ENCODE measurements at regions not wholly inside any gene's neighbourhood (a gene's known extent, or its start where the extent isn't known, plus 50 kb on each side); places are given as distances from the start of the nearest gene placed in this dataset.

DNA sequence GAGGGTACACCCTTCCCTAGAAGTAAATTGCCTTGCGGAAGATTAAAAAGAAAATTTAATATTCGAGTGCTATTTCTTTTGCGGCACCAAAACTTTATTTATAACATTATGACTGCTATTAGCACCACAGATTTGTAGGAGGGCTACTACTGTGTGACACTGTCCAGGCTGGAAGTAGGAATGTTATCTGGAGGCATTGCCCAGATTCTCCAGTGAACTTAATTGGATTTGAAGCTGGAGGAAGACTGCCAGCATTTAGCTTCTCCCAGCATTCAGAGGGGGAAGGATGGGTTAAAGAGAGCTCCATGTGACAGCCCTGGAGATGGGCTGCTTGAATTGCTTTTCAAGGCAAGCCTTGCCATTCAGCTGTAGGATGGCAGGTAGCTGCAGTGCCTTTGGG lies 107.0 kb upstream of the RBM19 start:
- H3K23me2 ChIP-seq (ENCODE audit: insufficient read length, low read depth, low read length, poor library complexity, severe bottlenecking), result no peaks in the 10 kb centered on the region
- H3K18ac ChIP-seq (ENCODE audit: insufficient read length, low read depth, low read length), result no peak overlapping the region
- no peak overlapping the region for H2BK15ac ChIP-seq (ENCODE audit: low read depth, low read length)
- no peaks in the 10 kb centered on the region; the same call in 1 of the 2 replicates for H3K27me3 ChIP-seq (ENCODE audit: insufficient read depth, low read length)
- H4K8ac ChIP-seq (replicated peaks; ENCODE audit: insufficient read length, low read depth, low read length), result no peak overlapping the region
- H3K79me2 ChIP-seq (ENCODE audit: insufficient read depth, low read length), result no peaks in the 10 kb centered on the region
- H3K23ac ChIP-seq (ENCODE audit: insufficient read length, low read depth, low read length), result no peak overlapping the region
- H3K4ac ChIP-seq (ENCODE audit: low read depth, low read length), result no peak overlapping the region
- H2AK5ac ChIP-seq (ENCODE audit: insufficient read length, low read length), result no peak overlapping the region
- H2AFZ ChIP-seq (ENCODE audit: low read length), result no peak overlapping the region
- no peak overlapping the region for H2BK5ac ChIP-seq (ENCODE audit: insufficient read length, low read length)
- no peak overlapping the region for H3T11ph ChIP-seq (ENCODE audit: low read length)
- H3K27me3 Mint-ChIP-seq (ENCODE audit: low read depth), result peaks cover 50% of the 10 kb centered on the region
- peaks cover 32 to 33% of the 10 kb centered on the region in 2 experiments for H3K4me1 Mint-ChIP-seq
- H3K27ac Mint-ChIP-seq, result no peak overlapping the region
- no peak overlapping the region for H3K27ac ChIP-seq (ENCODE audit: insufficient read length, low read depth, low read length)
- TF ChIP-seq, protein P1, sequence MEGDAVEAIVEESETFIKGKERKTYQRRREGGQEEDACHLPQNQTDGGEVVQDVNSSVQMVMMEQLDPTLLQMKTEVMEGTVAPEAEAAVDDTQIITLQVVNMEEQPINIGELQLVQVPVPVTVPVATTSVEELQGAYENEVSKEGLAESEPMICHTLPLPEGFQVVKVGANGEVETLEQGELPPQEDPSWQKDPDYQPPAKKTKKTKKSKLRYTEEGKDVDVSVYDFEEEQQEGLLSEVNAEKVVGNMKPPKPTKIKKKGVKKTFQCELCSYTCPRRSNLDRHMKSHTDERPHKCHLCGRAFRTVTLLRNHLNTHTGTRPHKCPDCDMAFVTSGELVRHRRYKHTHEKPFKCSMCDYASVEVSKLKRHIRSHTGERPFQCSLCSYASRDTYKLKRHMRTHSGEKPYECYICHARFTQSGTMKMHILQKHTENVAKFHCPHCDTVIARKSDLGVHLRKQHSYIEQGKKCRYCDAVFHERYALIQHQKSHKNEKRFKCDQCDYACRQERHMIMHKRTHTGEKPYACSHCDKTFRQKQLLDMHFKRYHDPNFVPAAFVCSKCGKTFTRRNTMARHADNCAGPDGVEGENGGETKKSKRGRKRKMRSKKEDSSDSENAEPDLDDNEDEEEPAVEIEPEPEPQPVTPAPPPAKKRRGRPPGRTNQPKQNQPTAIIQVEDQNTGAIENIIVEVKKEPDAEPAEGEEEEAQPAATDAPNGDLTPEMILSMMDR (conservative IDR thresholded peaks at IDR 0.05), result no peak
- H3K4me1 ChIP-seq (ENCODE audit: insufficient read depth, low read length), result peaks cover 4% of the 10 kb centered on the region; the same call in 1 of the 2 replicates
- H4K20me1 ChIP-seq (ENCODE audit: control insufficient read depth, insufficient read depth, insufficient read length), result no peaks in the 10 kb centered on the region
- DNase-seq, result no peak
- no peak overlapping the region for H2BK12ac ChIP-seq (ENCODE audit: insufficient read length, low read depth, low read length)
- no peaks in the 10 kb centered on the region; a peak in 1 of 7 replicates for H3K36me3 Mint-ChIP-seq (ENCODE audit: insufficient read depth in 1 of 3, low read depth in 3 of 3)
- H2BK20ac ChIP-seq (ENCODE audit: low read depth, low read length, poor library complexity, severe bottlenecking), result no peak overlapping the region
- H2BK120ac ChIP-seq (ENCODE audit: low read depth, low read length, poor library complexity, severe bottlenecking), result no peak overlapping the region
- no peaks in the 10 kb centered on the region for H3K9me3 Mint-ChIP-seq
- no peak overlapping the region for H3K4me3 Mint-ChIP-seq
- WGBS (ENCODE audit: extremely low coverage, insufficient read length, low lambda C conversion rate), result no CpG with 5 or more reads among the region's 3 CpGs
- H4K5ac ChIP-seq (ENCODE audit: insufficient read length, low read depth, low read length), result no peak overlapping the region
- H3K4me2 ChIP-seq (ENCODE audit: insufficient read depth, insufficient read length, low read length), result no peak overlapping the region
- no peak overlapping the region for H3K56ac ChIP-seq (ENCODE audit: insufficient read length, low read depth, low read length)
- no peak overlapping the region for H4K91ac ChIP-seq (ENCODE audit: insufficient read length, low read depth, low read length)
- H3K14ac ChIP-seq (ENCODE audit: insufficient read depth, low read length), result no peak overlapping the region
- no peaks in the 10 kb centered on the region for H3K9me3 ChIP-seq (ENCODE audit: control insufficient read depth, low read depth, low read length)
- no peaks in the 10 kb centered on the region for H3K79me1 ChIP-seq (ENCODE audit: insufficient read depth, low read depth, low read length, poor library complexity, severe bottlenecking)
- H3K9ac ChIP-seq (ENCODE audit: extremely low read depth, insufficient read length, low read length), result no peak overlapping the region
